Renal pelvis (tissue), 1 donor: ENCODE measurements at regions not wholly inside any gene's neighbourhood (a gene's known extent, or its start where the extent isn't known, plus 50 kb on each side); places are given as distances from the start of the nearest gene placed in this dataset.
"Not testable (repeated sequence)": the region's sequence is repeated elsewhere in the genome, so short reads cannot be mapped to it uniquely, and the experiment has no call there.

Source experiments
- DNase-seq: peaks from one replicate; pipeline ENCODE4 v3.0.0-alpha.2; 2013

GRCh38 chr4:34328939-34329338 is 1915.4 kb downstream of the ARAP2 start:
- DNase-seq = no peak

- DNase-seq = not testable (repeated sequence)
These were observed 1909.2 kb downstream of the ARAP2 start for GRCh38 chr4:34335156-34335555.

- not testable (repeated sequence) for DNase-seq
These were observed 1908.8 kb downstream of the ARAP2 start for GRCh38 chr4:34335556-34335955.

GRCh38 chr4:34362654-34363053 is 1881.7 kb downstream of the ARAP2 start:
- no peak for DNase-seq

GRCh38 chr4:34363842-34364241 is 1880.5 kb downstream of the ARAP2 start:
- DNase-seq = no peak

GRCh38 chr4:34365946-34366345 is 1878.4 kb downstream of the ARAP2 start:
- DNase-seq = no peak

- DNase-seq = no peak
These were observed 1872.6 kb downstream of the ARAP2 start for GRCh38 chr4:34371676-34372075.

- DNase-seq = no peak
These were observed 1871.5 kb downstream of the ARAP2 start for GRCh38 chr4:34372815-34373214.

- DNase-seq = no peak
These were observed 1870.9 kb downstream of the ARAP2 start for GRCh38 chr4:34373456-34373855.

GRCh38 chr4:34412233-34412632 is 1832.1 kb downstream of the ARAP2 start:
- DNase-seq = no peak

GRCh38 chr4:34412911-34413310 is 1831.4 kb downstream of the ARAP2 start:
- DNase-seq = no peak

GRCh38 chr4:34417160-34417559 is 1827.2 kb downstream of the ARAP2 start:
- no peak for DNase-seq

- no peak for DNase-seq
These were observed 1824.4 kb downstream of the ARAP2 start for GRCh38 chr4:34419871-34420270.

- peak; percentile 12 for DNase-seq
These were observed 1821.7 kb downstream of the ARAP2 start for GRCh38 chr4:34422472-34423175.

- DNase-seq = no peak
These were observed 1811.6 kb downstream of the ARAP2 start for GRCh38 chr4:34432706-34433105.

GRCh38 chr4:34434377-34434776 is 1809.9 kb downstream of the ARAP2 start:
- not testable (repeated sequence) for DNase-seq

- no peak for DNase-seq
These were observed 1780.1 kb downstream of the ARAP2 start for GRCh38 chr4:34464196-34464595.

GRCh38 chr4:34466411-34466810 is 1777.9 kb downstream of the ARAP2 start:
- DNase-seq = no peak

- DNase-seq = no peak
These were observed 1774.8 kb downstream of the ARAP2 start for GRCh38 chr4:34469516-34469915.

- DNase-seq = no peak
These were observed 1759.1 kb downstream of the ARAP2 start for GRCh38 chr4:34485252-34485651.

GRCh38 chr4:34486461-34487363 is 1757.6 kb downstream of the ARAP2 start:
- DNase-seq = no peak

- DNase-seq = no peak
These were observed 1751.9 kb downstream of the ARAP2 start for GRCh38 chr4:34492414-34492813.

- no peak for DNase-seq
These were observed 1742.2 kb downstream of the ARAP2 start for GRCh38 chr4:34502086-34502485.
